WTC11 (cell line): ENCODE measurements at regions not wholly inside any gene's neighbourhood (a gene's known extent, or its start where the extent isn't known, plus 50 kb on each side); places are given as distances from the start of the nearest gene placed in this dataset.

Experiments used
- ATAC-seq: fragments of 200-7000 bp; cut with Tn5 transposase; 2 replicates; pipeline ENCODE4 v1.10.0; 2021; ENCODE audit warnings: mild to moderate bottlenecking, moderate library complexity
- CTCF ChIA-PET: fragments of 300-600 bp; sonication (Branson Sonifier 250); formaldehyde crosslinking; loops from one replicate; lab custom pipeline; 2021; ENCODE audit warnings: antibody characterized with exemption; lab: Charles Lee
- POLR2A ChIA-PET: fragments of 350-600 bp; sonication (Branson Sonifier 250); formaldehyde crosslinking; loops from one replicate; lab custom pipeline; 2021; ENCODE audit warnings: antibody characterized with exemption; lab: Charles Lee
- DNase-seq: peaks from one replicate; pipeline ENCODE4 v3.0.0; 2021; ENCODE audit warnings: low spot score
- H3K27ac Mint-ChIP-seq: 2 replicates; pipeline ENCODE4 v1.8.0; 2021; ENCODE audit warnings: mixed read lengths
- H3K27me3 Mint-ChIP-seq: 2 replicates; pipeline ENCODE4 v1.8.0; 2021; ENCODE audit warnings: low read depth, mild to moderate bottlenecking, moderate library complexity, mixed read lengths
- H3K36me3 Mint-ChIP-seq: 2 replicates; pipeline ENCODE4 v1.8.0; 2021; ENCODE audit warnings: mixed read lengths
- H3K4me1 Mint-ChIP-seq: 2 replicates; pipeline ENCODE4 v1.8.0; 2022; ENCODE audit warnings: mixed read lengths
- H3K4me3 Mint-ChIP-seq: 2 replicates; pipeline ENCODE4 v1.8.0; 2021; ENCODE audit warnings: mild to moderate bottlenecking, moderate library complexity, mixed read lengths
- H3K9me3 Mint-ChIP-seq: 2 replicates; pipeline ENCODE4 v1.8.0; 2021; ENCODE audit warnings: mixed read lengths
- AFF4 ChIP-seq: sonication (generic); formaldehyde crosslinking; IDR thresholded peaks from 2 replicates; pipeline ENCODE4 v1.8.1; 2023; ENCODE audit warnings: mild to moderate bottlenecking, missing genetic modification reagents, borderline replicate concordance
- ATF1 ChIP-seq: sonication (generic); formaldehyde crosslinking; IDR thresholded peaks from 2 replicates; pipeline ENCODE4 v1.8.1; 2023; ENCODE audit warnings: mild to moderate bottlenecking, moderate library complexity, missing genetic modification reagents
- CREB1 ChIP-seq: sonication (generic); formaldehyde crosslinking; IDR thresholded peaks from 2 replicates; pipeline ENCODE4 v1.8.0; 2023; ENCODE audit warnings: mild to moderate bottlenecking, missing genetic modification reagents
- CREM ChIP-seq: sonication (generic); formaldehyde crosslinking; IDR thresholded peaks from 2 replicates; pipeline ENCODE4 v1.8.1; 2022; ENCODE audit warnings: mild to moderate bottlenecking, missing genetic modification reagents, moderate library complexity
- ELF4 ChIP-seq: sonication (generic); formaldehyde crosslinking; IDR thresholded peaks from 2 replicates; pipeline ENCODE4 v1.8.1; 2022; ENCODE audit warnings: low read depth, mild to moderate bottlenecking, moderate library complexity, missing genetic modification reagents
- ERG ChIP-seq: fragments of 250-450 bp; sonication (Bioruptor Pico); IDR thresholded peaks from 2 replicates; pipeline ENCODE4 v1.8.0; 2021; ENCODE audit warnings: mild to moderate bottlenecking
- ETV6 ChIP-seq: sonication (generic); formaldehyde crosslinking; IDR thresholded peaks from 2 replicates; pipeline ENCODE4 v1.8.1; 2022; ENCODE audit warnings: mild to moderate bottlenecking, missing genetic modification reagents
- FOXJ3 ChIP-seq: sonication (generic); formaldehyde crosslinking; IDR thresholded peaks from 2 replicates; pipeline ENCODE4 v1.9.0; 2021; ENCODE audit warnings: missing genetic modification reagents, mild to moderate bottlenecking, borderline replicate concordance
- GABPB1 ChIP-seq: sonication (generic); formaldehyde crosslinking; IDR thresholded peaks from 2 replicates; pipeline ENCODE4 v1.8.1; 2023; ENCODE audit warnings: mild to moderate bottlenecking, missing genetic modification reagents
- IRF1 ChIP-seq: sonication (generic); formaldehyde crosslinking; IDR thresholded peaks from 2 replicates; pipeline ENCODE4 v1.8.0; 2023; ENCODE audit warnings: missing genetic modification reagents
- NFYB ChIP-seq: sonication (generic); formaldehyde crosslinking; conservative IDR thresholded peaks from 2 replicates; pipeline ENCODE4 v1.8.0; 2022; ENCODE audit warnings: low read depth, missing genetic modification reagents
- NR1H2 ChIP-seq: sonication (generic); formaldehyde crosslinking; IDR thresholded peaks from 2 replicates; pipeline ENCODE4 v1.9.0; 2021; ENCODE audit warnings: mild to moderate bottlenecking, moderate library complexity, missing genetic modification reagents
- NR2C2 ChIP-seq: sonication (generic); formaldehyde crosslinking; IDR thresholded peaks from 2 replicates; pipeline ENCODE4 v1.8.0; 2022; ENCODE audit warnings: mild to moderate bottlenecking, missing genetic modification reagents
- PREB ChIP-seq: sonication (generic); formaldehyde crosslinking; IDR thresholded peaks from 2 replicates; pipeline ENCODE4 v1.8.1; 2022; ENCODE audit warnings: mild to moderate bottlenecking, missing genetic modification reagents, moderate library complexity, borderline replicate concordance
- RORB ChIP-seq: fragments of 250-450 bp; sonication (Bioruptor Pico); IDR thresholded peaks from 2 replicates; pipeline ENCODE4 v1.9.0; 2021; ENCODE audit warnings: mild to moderate bottlenecking
- SMAD4 ChIP-seq: sonication (generic); formaldehyde crosslinking; IDR thresholded peaks from 2 replicates; pipeline ENCODE4 v1.8.0; 2022; ENCODE audit warnings: mild to moderate bottlenecking, missing genetic modification reagents
- USF2 ChIP-seq: sonication (generic); formaldehyde crosslinking; IDR thresholded peaks from 2 replicates; pipeline ENCODE4 v1.8.1; 2023; ENCODE audit warnings: mild to moderate bottlenecking, missing genetic modification reagents, moderate library complexity
- ZBTB21 ChIP-seq: sonication (generic); formaldehyde crosslinking; IDR thresholded peaks from 2 replicates; pipeline ENCODE4 v1.8.1; 2023; ENCODE audit warnings: mild to moderate bottlenecking, missing genetic modification reagents, borderline replicate concordance
- ZNF263 ChIP-seq: sonication (generic); formaldehyde crosslinking; IDR thresholded peaks from 2 replicates; pipeline ENCODE4 v1.8.1; 2022; ENCODE audit warnings: low read depth, mild to moderate bottlenecking, moderate library complexity, missing genetic modification reagents
- ZNF512 ChIP-seq: sonication (generic); formaldehyde crosslinking; IDR thresholded peaks from 2 replicates; pipeline ENCODE4 v1.8.1; 2022; ENCODE audit warnings: missing genetic modification reagents, borderline replicate concordance

- H3K36me3 Mint-ChIP-seq = peaks cover 71% of the 10 kb centered on the region
- ATAC-seq = no peak
- peaks cover 15% of the 10 kb centered on the region for H3K27me3 Mint-ChIP-seq
- H3K4me3 Mint-ChIP-seq = no peak overlapping the region
- DNase-seq = no peak
- H3K9me3 Mint-ChIP-seq = peaks cover 70% of the 10 kb centered on the region
- POLR2A ChIA-PET = no interaction called here
- H3K27ac Mint-ChIP-seq = no peak overlapping the region
- H3K4me1 Mint-ChIP-seq = no peaks in the 10 kb centered on the region
- TF ChIP-seq FOXJ3 (CRISPR knock-in tag) (no peak), USF2 (no peak), ATF1 (CRISPR knock-in tag) (no peak), AFF4 (CRISPR knock-in tag) (no peak), ZBTB21 (no peak)
- CTCF ChIA-PET = no interaction called here
Observed at GRCh38 chr1:4121834-4122512, 221.9 kb upstream of the C1orf174 start.

GRCh38 chr1:4122513-4123160, 222.6 kb upstream of the C1orf174 start:
- H3K4me3 Mint-ChIP-seq = no peak overlapping the region
- ATAC-seq = no peak
- peaks cover 15% of the 10 kb centered on the region for H3K27me3 Mint-ChIP-seq
- ChIA-PET POLR2A (no interaction called here), CTCF (no interaction called here)
- H3K4me1 Mint-ChIP-seq = no peaks in the 10 kb centered on the region
- no peak overlapping the region for H3K27ac Mint-ChIP-seq
- peaks cover 72% of the 10 kb centered on the region for H3K36me3 Mint-ChIP-seq
- DNase-seq = no peak
- TF ChIP-seq ZNF263 (CRISPR knock-in tag) = no peak
- no peak for TF ChIP-seq ETV6 (CRISPR knock-in tag)
- TF ChIP-seq ELF4 = no peak
- no peak for TF ChIP-seq IRF1 (CRISPR knock-in tag)
- TF ChIP-seq SMAD4 (CRISPR knock-in tag) = no peak
- TF ChIP-seq ERG = no peak
- TF ChIP-seq CREM = no peak
- TF ChIP-seq NFYB (CRISPR knock-in tag) = no peak
- TF ChIP-seq PREB = no peak
- no peak for TF ChIP-seq RORB (CRISPR knock-in tag)
- no peak for TF ChIP-seq NR2C2 (CRISPR knock-in tag)
- no peak for TF ChIP-seq ZNF512
- no peak for TF ChIP-seq GABPB1
- no peak for TF ChIP-seq CREB1 (CRISPR knock-in tag)
- TF ChIP-seq NR1H2 (CRISPR knock-in tag) = no peak
- TF ChIP-seq, all 79 proteins: peak for 0
- H3K9me3 Mint-ChIP-seq = peaks cover 71% of the 10 kb centered on the region
